GM12878 (cell line): ENCODE measurements at regions not wholly inside any gene's neighbourhood (a gene's known extent, or its start where the extent isn't known, plus 50 kb on each side); places are given as distances from the start of the nearest gene placed in this dataset.

Source experiments
- ATAC-seq: fragments of 200-7000 bp; cut with Tn5 transposase; 3 replicates; pipeline ENCODE4 v1.9.1; 2020; ENCODE audit warnings: mild to moderate bottlenecking, moderate library complexity
- BruUV-seq: library from RNA; stranded (reverse); fragments of 400-500 nt; replicated peaks from 2 replicates; lab custom pipeline; 2021; lab: Mats Ljungman, UMichigan
- CTCF ChIA-PET: fragments of 300-600 bp; sonication (Branson Sonifier 250); formaldehyde crosslinking; extraction: SDS; loops from one replicate; lab custom pipeline; 2021; ENCODE audit warnings: inconsistent platforms; lab: Yijun Ruan, JAX
- POLR2A ChIA-PET: fragments of 350-600 bp; formaldehyde crosslinking; extraction: SDS; loops from one replicate; lab custom pipeline; 2021; ENCODE audit warnings: inconsistent platforms; lab: Charles Lee
- RAD21 ChIA-PET: fragments of 300-600 bp; sonication (Branson Sonifier 250); formaldehyde crosslinking; loops from one replicate; lab custom pipeline; 2023; ENCODE audit warnings: antibody characterized with exemption; ENCODE audit not compliant: unreplicated experiment; lab: Charles Lee
- SMC1A ChIA-PET: fragments of 300-600 bp; sonication (Branson Sonifier 250); formaldehyde crosslinking; loops from one replicate; lab custom pipeline; 2023; ENCODE audit not compliant: unreplicated experiment, uncharacterized antibody; lab: Charles Lee
- DNase-seq: peaks from one replicate; pipeline ENCODE4 v3.0.0-alpha.2; 2011; ENCODE audit warnings: low read depth, low spot score
- FAIRE-seq: peaks from 3 replicates; lab custom pipeline; 2011; peaks lifted over from hg19 to GRCh38; lab: Jason Lieb, UNC
- H2AFZ ChIP-seq: 2 replicates; pipeline ENCODE4 v1.6.0; 2011; ENCODE audit warnings: low read depth, low read length, control low read depth; ENCODE audit not compliant: control insufficient read depth
- H3K27ac ChIP-seq: 2 replicates; pipeline ENCODE4 v1.5.1; 2011; ENCODE audit warnings: control low read depth; ENCODE audit not compliant: control insufficient read depth, insufficient read depth
- H3K27me3 ChIP-seq, 2 experiments: replicated peaks in 1 of 2; 2 replicates each; pipeline versions ENCODE4 v1.6.0 to v1.6.1; 2011; ENCODE audit warnings: low read length in 1 of 2; ENCODE audit not compliant: control insufficient read depth in 2 of 2, insufficient read depth in 2 of 2
- H3K36me3 ChIP-seq, 2 experiments: 2 replicates each; pipeline ENCODE4 v1.5.1; 2011; ENCODE audit warnings: low read length in 1 of 2; ENCODE audit not compliant: control insufficient read depth in 2 of 2, insufficient read depth in 2 of 2
- H3K4me1 ChIP-seq: 2 replicates; pipeline ENCODE4 v1.6.1; 2011; ENCODE audit warnings: mild to moderate bottlenecking, low read length, moderate library complexity, mixed read lengths; ENCODE audit not compliant: control insufficient read depth, insufficient read depth
- H3K4me2 ChIP-seq: 2 replicates; pipeline ENCODE4 v1.6.0; 2011; ENCODE audit warnings: control low read depth; ENCODE audit not compliant: control insufficient read depth, insufficient read depth
- H3K4me3 ChIP-seq: fragments of 200-600 bp; sonication (generic); 2 replicates; pipeline ENCODE4 v1.5.1; 2016
- H3K79me2 ChIP-seq: 2 replicates; pipeline ENCODE4 v1.6.0; 2011; ENCODE audit warnings: low read length; ENCODE audit not compliant: control insufficient read depth, insufficient read depth
- H3K9ac ChIP-seq: 2 replicates; pipeline ENCODE4 v1.8.0; 2011; ENCODE audit warnings: low read length, control low read depth, mixed read lengths; ENCODE audit not compliant: control insufficient read depth, insufficient read depth
- H3K9me3 ChIP-seq: replicated peaks from 3 replicates; pipeline ENCODE4 v1.5.1; 2011; ENCODE audit warnings: mild to moderate bottlenecking, low read length; ENCODE audit not compliant: control insufficient read depth, insufficient read depth
- H4K20me1 ChIP-seq: 2 replicates; pipeline ENCODE4 v1.6.0; 2011; ENCODE audit not compliant: control insufficient read depth, insufficient read depth
- BRCA1 ChIP-seq: IDR thresholded peaks from 2 replicates; pipeline ENCODE4 v1.6.1; 2011; ENCODE audit warnings: low read depth, low read length, improper control_type of control experiment
- CBX5 ChIP-seq: sonication (generic); IDR thresholded peaks from 2 replicates; pipeline ENCODE4 v1.6.1; 2016; ENCODE audit warnings: low read depth, moderate library complexity, mild to moderate bottlenecking, inconsistent platforms
- CUX1 ChIP-seq: IDR thresholded peaks from 2 replicates; pipeline ENCODE4 v1.6.1; 2012; ENCODE audit warnings: improper control_type of control experiment, low read depth, low read length; ENCODE audit not compliant: insufficient replicate concordance
- E4F1 ChIP-seq: fragments of 450-650 bp; IDR thresholded peaks from 2 replicates; pipeline ENCODE4 v1.6.1; 2018; ENCODE audit warnings: borderline replicate concordance, mild to moderate bottlenecking; ENCODE audit not compliant: partially characterized antibody
- EP300 ChIP-seq, 2 experiments: fragments of 150-350 bp in 1 of 2; IDR thresholded peaks; 2 replicates each; pipeline ENCODE4 v1.6.1; 2011 to 2012; ENCODE audit warnings: low read depth in 2 of 2, low read length in 2 of 2, borderline replicate concordance in 1 of 2, improper control_type of control experiment in 1 of 2, inconsistent platforms in 1 of 2; ENCODE audit not compliant: control insufficient read depth in 1 of 2
- MYC ChIP-seq: IDR thresholded peaks from 2 replicates; pipeline ENCODE4 v1.6.1; 2011; ENCODE audit warnings: mild to moderate bottlenecking, low read length, moderate library complexity, inconsistent platforms; ENCODE audit not compliant: insufficient read depth, insufficient replicate concordance, insufficient read length, severe bottlenecking
- NR2C2 ChIP-seq: IDR thresholded peaks from 2 replicates; pipeline ENCODE4 v1.6.1; 2011; ENCODE audit warnings: borderline replicate concordance, low read depth; ENCODE audit not compliant: control insufficient read depth, insufficient read length
- NR2F1 ChIP-seq: fragments of 450-650 bp; conservative IDR thresholded peaks from 2 replicates; pipeline ENCODE4 v1.6.1; 2017; ENCODE audit warnings: mild to moderate bottlenecking
- NRF1 ChIP-seq: conservative IDR thresholded peaks from 2 replicates; pipeline ENCODE4 v1.6.1; 2011; ENCODE audit warnings: mild to moderate bottlenecking, low read depth, low read length, improper control_type of control experiment
- RUNX3 ChIP-seq: IDR thresholded peaks from 2 replicates; pipeline ENCODE4 v1.6.1; 2012; ENCODE audit warnings: low read length, inconsistent platforms
- SPI1 ChIP-seq: IDR thresholded peaks from 2 replicates; pipeline ENCODE4 v1.6.1; 2011; ENCODE audit warnings: low read depth, mild to moderate bottlenecking, low read length, moderate library complexity, borderline replicate concordance; ENCODE audit not compliant: insufficient read depth
- USF2 ChIP-seq: IDR thresholded peaks from 2 replicates; pipeline ENCODE4 v1.6.1; 2011; ENCODE audit warnings: low read depth, low read length, improper control_type of control experiment, borderline replicate concordance
- ZNF207 ChIP-seq: fragments of 450-650 bp; IDR thresholded peaks from 2 replicates; pipeline ENCODE4 v1.6.1; 2014; ENCODE audit warnings: antibody characterized with exemption, mild to moderate bottlenecking, borderline replicate concordance
- ZNF24 ChIP-seq: fragments of 450-650 bp; IDR thresholded peaks from 2 replicates; pipeline ENCODE4 v1.6.1; 2017; ENCODE audit warnings: antibody characterized with exemption, mild to moderate bottlenecking
- WGBS: methylation state at CpG from one replicate; pipeline ENCODE4 v1.1.6; 2016; ENCODE audit warnings: low lambda C conversion rate; ENCODE audit not compliant: insufficient replicate concordance, insufficient coverage; ENCODE audit errors: missing lambda C conversion rate; 5-methylcytosine and 5-hydroxymethylcytosine counted together
- in situ Hi-C: fragments of 300-500 bp; cut with MboI; formaldehyde crosslinking; loops from 9 replicates; pipeline ENCODE4 v1.14.3; 2018; ENCODE audit warnings: mixed read lengths
- intact Hi-C: fragments of 100-400 bp; cut with micrococcal nuclease; formaldehyde crosslinking; loops from one replicate; pipeline ENCODE4 v1.14.2; 2022; ENCODE audit not compliant: unreplicated experiment

- Histone ChIP-seq H3K4me2 (no peak overlapping the region), H2AFZ (no peak overlapping the region), H3K27ac (no peak overlapping the region), H3K27me3 (no peaks in the 10 kb centered on the region), H3K4me1 (no peaks in the 10 kb centered on the region), H3K9ac (no peak overlapping the region), H3K36me3 (no peaks in the 10 kb centered on the region), H4K20me1 (no peaks in the 10 kb centered on the region), H3K79me2 (no peaks in the 10 kb centered on the region), H3K4me3 (no peak overlapping the region), H3K9me3 (no peaks in the 10 kb centered on the region; the same call in 2 of the 3 replicates)
- DNase-seq: no peak
- no TSS peak for BruUV-seq
- FAIRE-seq: no peak
- intact Hi-C loops: no loop called here
- CTCF ChIA-PET: interaction anchor here (0.7 to 5.7 kb wide), 8 partner anchors 11 to 246 kb away, joined by 3 to 43 read pairs (median 4); no protein-coding TSS in a partner anchor
- WGBS: 0% methylated on average over 2 of the region's 2 CpGs
- SMC1A ChIA-PET: interaction anchor here (0.6 to 1.6 kb wide), 4 partner anchors 10 to 1504 kb away, joined by 3 to 4 read pairs (median 3); no protein-coding TSS in a partner anchor
- ATAC-seq: no peak
- RAD21 ChIA-PET: no interaction called here
- in situ Hi-C loops: no loop called here
- POLR2A ChIA-PET: no interaction called here
- TF ChIP-seq CUX1: no peak
- no peak for TF ChIP-seq CBX5
- TF ChIP-seq NRF1: no peak
- TF ChIP-seq NR2F1: no peak
- TF ChIP-seq ZNF24: no peak
- no peak for TF ChIP-seq NR2C2
- no peak for TF ChIP-seq ZNF207
- no peak for TF ChIP-seq E4F1
- TF ChIP-seq EP300 (IDR thresholded peaks at IDR 0.05; ENCODE audit: borderline replicate concordance in 1 of 2, control insufficient read depth in 1 of 2, low read depth in 2 of 2, low read length in 2 of 2): no peak
- TF ChIP-seq SPI1: no peak
- TF ChIP-seq BRCA1: no peak
- TF ChIP-seq USF2: no peak
- TF ChIP-seq RUNX3: no peak
- no peak for TF ChIP-seq MYC
Measured at GRCh38 chr1:101484689-101485338, 248.0 kb downstream of the S1PR1 start.
